NCI-H1092 treated with DMSO at 0.1 percent for 48 hours (cell line): ENCODE measurements at regions not wholly inside any gene's neighbourhood (a gene's known extent, or its start where the extent isn't known, plus 50 kb on each side); places are given as distances from the start of the nearest gene placed in this dataset.
"Not testable (repeated sequence)": the region's sequence is repeated elsewhere in the genome, so short reads cannot be mapped to it uniquely, and the experiment has no call there.

Experiments used
- DNase-seq: peaks from one replicate; lab custom pipeline; 2025; lab: John Stamatoyannopoulos, UW

DNA sequence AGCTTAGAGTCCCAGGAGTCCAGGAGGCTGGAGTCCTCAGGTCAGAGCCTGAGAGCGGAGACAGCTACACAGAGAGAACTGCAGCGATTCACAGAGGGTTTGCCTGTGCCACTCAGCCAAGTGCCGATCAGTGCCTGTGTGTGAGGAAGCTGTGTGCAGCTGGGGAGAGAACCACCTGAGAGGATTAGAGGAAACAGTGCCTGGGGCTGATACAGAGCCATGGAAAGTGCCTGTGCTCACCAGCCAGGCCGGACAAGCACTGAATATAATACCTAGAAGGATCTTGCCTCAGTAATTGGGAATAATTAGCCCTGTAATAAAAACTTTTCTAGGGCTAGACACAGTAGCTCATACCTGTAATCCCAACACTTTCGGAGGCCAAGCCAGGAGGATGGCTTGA, 134.7 kb downstream of the ARHGAP11B start:
- DNase-seq: not testable (repeated sequence)

DNA sequence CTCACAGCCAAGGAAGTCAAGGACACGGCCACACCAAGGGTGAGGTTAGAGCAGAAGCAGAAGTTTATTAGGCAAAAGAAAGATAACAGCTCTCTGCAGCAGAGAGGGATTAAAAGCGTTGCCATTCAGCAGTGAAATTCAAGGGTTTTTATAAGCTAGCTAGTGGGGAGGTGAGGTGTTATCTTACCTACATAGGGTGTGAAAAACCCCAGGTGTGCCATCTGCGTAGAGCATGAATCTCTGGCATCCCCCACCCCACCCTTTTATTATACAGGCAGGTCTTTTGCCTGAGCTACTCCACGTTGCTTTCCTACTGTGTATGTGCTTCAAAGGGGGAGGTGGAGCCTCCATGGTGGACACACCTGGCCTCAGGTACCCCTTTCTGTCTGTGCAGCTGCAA, 135.4 kb downstream of the ARHGAP11B start:
- not testable (repeated sequence) for DNase-seq

DNA sequence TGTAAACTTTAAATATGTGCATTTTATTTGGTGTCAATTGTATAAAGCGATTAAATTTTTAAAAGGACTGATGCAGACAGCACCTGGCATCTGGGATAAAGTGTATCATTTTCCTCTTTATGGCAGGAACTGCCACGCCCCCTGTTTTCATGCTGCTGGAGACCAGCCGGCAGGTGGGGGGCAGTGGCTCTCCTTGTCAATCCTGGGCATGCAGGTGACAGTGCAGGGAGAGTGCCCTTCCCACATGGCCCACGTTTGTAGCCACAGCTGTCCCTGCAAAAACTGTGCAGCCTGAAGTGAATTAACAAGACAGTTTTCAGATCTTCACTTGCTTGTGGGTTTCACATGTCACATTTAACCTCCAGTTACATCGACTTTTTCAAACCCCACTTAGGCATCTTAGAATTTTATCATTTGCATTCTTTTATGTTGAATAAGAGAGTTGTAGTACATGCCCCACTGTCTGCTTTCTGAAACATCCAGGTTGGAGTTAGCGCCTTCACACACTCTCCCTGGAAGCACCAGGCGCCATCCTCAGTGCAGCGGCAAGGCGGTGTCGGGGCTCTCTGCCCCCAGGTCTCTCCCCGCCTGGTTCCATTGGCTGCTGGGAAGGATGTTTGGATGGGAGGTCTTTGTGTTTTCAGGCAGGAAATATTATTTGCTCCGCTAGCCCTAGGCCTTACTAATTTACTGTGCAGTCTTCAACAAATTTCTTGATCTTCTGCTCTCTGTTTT, 134.2 kb upstream of the FAN1 start:
- not testable (repeated sequence) for DNase-seq

DNA sequence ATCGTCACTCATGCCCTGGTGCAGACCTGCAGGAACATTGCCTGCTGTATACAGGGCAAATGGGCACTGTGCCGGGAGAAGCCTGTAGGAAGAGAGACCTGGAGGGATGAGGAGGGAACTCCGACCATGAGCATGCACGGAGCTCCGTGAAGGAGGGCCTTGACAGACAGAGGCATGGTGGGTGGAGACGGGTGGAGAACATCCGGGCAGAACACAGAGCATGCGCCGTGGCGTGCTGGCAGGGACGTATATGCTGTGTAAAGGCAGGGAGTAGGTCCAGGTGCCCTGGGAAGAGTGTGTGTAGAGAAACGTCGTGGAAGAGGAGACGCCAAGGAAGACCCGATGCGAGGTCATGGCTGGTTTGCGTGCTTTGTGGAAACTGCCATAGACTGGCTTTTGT, 133.0 kb upstream of the FAN1 start:
- DNase-seq: no peak

DNA sequence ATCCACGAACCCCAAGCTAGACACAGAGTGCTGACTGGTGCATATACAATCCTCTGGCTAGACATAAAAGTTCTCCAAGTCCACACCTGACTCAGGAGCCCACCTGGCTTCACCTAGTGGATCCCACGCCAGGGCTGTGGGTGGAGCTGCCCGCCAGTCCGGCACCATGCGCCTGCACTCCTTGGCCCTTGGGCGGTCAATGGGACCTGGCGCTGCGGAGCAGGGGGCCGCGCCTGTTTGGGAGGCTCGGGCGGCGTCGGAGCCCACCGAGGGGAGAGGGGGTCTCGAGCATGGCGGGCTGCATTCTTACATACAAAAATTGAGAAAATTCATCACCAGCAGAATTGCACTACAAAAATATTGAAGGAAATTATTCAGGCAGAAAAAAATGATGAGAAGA, 120.7 kb upstream of the FAN1 start:
- no peak for DNase-seq

DNA sequence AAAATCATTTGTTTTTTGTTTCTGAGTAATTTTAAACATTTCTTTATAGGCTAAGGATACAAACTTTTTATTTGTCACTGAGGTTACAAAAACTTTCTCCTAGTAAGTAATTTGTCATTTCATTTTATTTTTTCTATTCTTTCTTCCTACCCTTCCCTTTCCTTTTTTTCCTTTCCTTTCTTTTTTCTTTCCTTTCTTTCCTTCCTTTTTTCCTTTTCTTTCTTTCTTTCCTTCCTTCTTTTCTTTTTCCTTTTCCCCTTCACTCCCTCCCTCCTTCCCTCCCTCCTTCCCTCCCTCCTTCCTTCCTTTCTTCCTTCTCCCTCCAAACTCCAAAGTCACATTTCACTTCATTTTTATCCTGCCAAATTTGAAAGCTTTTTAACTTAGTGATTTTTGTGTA, 115.1 kb upstream of the FAN1 start:
- DNase-seq: no peak

DNA sequence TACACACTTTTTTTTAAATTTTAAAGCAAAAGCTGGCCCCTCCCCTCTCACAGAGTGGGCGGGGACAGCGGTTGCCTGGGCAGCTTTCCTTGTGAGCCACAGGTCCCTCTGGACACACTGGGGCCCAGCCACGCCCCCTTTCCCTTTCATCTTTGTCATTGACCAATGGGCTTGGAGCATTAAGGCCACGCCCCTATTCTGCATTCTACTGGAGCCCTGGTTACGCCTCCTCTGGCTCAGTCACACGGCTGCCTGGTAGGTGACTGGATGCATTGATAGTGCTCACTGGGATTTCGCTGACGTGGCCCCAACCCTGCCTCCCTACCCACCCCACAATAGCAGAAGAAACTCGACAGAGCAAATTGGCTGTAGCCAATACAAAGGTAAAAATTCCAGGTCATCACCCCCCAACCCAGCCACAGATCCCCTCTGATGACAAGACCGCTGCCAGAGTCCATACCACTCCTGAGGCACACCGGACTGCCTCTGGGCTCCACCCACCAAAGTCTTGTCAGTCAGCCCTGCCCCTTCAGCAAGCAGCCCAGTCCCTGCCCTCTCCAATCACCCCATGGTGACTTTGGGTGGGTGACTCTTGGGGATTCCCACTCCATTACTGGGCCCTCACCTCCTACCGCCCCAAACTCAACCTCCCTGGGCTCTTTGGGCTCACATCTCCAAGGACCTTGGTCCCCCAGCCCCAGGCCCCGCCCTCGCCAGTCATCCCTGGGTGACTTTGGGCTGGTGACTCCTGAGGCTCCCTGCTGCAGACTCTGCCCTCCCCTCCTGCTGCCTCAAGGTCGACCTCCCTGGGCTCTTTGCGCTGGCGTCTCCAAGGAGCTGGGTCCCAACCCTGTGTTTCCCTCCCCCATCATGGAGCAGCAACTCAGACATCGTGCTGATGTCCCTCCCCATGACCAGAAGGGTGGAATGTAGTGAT, 112.2 kb upstream of the FAN1 start:
- no peak for DNase-seq

DNA sequence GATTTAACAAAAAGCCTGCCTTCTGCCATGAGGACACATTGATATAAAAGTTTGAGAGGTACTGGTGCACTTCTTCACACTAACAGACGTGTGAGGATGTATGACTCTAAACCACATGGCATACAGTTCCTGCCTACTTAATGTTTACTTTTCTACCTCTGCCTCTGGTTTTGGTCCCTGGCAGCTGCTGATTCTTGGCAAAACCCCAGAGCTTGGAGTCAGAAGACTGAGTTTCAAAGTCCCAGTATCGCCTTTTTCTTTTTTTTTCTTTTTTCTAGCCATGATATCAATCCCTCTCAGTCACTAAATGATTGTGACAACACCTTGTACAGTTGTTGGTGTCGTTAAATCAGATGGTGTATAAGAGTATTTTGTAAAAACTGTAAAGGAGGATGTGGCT, 110.9 kb upstream of the FAN1 start:
- not testable (repeated sequence) for DNase-seq

DNA sequence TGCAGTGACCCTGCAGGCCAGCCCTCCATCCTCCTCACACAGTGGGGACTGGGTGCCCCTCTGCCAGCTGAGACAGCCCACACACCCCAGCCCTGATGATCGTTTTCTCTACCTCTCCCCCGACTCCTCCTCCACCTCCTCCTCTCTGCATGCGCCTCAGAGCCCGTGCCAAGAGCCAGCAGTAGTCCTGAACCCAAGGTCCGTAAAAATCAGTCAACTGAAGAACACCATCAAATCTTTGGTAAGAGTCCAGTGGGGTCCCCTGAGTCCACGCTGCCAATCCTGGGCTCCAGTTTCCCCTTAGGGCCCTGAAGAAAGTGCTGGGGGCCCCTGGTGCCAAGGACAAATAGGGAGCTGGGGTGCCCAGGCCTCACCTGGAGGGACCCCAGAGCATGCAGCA, 109.3 kb upstream of the FAN1 start:
- DNase-seq: no peak

DNA sequence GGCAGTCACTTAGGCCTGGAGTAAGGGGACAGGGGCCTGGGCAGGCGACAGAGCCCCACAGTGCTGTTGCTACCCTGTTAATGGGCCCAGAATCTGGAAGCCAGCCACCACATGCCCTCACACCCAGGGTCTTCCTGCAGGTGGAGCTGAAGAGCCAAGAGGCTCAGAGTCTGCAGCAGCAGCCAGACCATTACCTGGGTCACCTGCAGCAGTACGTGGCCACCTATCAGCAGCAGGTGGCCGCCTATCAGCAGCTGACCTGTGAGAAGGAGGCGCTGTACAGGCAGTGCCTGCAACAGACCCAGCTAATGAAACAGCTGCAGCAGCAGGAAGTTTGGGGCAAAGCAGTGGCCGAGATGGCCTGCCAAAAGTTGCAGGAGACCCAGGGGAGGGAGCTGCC, 104.2 kb upstream of the FAN1 start:
- DNase-seq: not testable (repeated sequence)

DNA sequence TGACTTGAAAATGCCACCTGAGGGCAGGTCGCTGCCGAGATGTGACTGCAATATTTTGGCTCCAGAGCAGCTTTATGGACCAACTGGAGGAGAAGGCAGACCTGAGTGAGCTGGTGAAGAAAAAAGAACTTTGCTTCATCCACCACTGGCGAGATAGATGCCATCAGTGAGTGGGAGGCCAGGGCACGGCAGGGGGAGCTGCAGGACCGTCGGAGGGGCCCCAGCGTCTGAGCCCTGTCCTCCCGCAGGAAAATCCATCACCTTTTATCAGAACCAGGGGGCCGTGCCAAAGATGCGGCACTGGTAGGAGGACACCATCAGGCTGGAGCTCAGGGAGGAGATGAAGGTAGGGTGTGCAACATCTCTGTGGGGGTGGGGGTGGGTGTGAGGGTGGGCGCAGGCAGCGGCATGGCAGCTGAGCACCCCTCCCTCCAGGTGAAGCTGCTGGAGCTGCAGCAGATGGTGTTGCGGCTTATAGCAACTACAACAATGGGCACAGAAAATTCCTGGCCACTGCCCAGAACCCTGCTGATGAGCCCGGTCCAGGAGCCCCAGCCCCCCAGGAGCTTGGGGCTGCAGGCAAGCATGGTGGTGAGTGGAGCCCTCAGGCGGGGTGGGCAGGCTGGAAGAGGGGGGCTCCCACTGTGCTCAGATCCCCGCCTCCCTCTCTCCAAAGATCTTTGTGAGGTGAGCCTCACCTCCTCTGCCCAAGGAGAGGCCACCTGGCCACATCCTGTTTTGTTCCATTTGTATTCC, 102.4 kb upstream of the FAN1 start:
- DNase-seq: peak; percentile 69

DNA sequence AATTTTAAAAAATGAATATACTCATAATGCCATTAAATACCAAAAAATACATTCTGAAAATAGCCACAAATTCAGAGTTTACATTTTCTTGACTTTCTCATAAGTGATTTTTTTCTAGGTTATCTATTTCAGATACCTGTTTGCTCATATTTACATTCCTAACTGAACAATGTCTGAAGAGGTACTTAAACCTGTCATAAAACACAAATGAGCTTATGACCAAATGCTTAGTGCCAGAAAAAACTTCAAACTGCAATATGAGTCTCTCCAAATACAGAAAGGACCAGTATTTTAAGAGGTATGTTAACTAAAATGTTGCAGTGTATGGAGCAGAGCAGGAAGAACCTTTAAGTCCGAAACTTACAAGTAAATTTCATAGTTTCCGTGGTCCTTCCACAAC, 101.7 kb upstream of the FAN1 start:
- DNase-seq: peak; percentile 67

DNA sequence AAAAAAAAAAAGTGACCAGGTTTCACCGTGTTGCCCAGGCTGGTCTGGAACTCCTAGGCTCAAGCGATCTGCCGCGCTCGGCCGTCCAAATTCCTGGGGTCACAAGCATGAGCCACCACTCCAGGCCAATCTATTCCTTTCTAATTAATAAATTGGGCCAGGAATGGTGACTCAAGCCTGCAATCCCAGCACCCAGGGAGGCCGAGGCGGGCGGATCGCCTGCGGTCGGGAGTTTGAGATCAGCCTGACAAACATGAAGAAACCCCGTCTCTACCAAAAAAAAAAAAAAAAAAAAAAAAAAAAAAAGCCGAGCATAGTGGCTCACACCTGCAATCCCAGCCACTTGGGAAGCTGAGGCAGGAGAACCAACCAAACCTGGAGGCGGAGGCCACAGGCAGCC, 100.0 kb upstream of the FAN1 start:
- DNase-seq: not testable (repeated sequence)

DNA sequence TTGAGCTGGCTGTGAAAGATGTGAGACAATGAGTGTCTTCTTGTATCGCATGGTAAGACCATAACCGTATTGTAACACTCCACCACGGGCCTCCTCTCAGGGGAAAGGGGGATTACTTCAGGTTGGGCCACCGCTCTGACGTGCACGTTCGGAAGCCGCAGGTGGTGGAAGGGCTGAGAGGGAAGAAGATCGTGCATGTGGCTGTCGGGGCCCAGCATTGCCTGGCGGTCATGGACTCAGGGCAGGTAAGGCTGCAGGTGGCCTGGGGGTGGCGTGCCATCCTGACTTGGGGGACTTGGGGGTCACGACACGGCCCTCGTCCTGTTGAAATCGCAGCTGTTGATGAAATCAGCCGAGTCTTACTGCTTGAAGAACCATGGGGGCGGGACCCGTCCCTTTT, 87.3 kb upstream of the FAN1 start:
- DNase-seq: no peak

DNA sequence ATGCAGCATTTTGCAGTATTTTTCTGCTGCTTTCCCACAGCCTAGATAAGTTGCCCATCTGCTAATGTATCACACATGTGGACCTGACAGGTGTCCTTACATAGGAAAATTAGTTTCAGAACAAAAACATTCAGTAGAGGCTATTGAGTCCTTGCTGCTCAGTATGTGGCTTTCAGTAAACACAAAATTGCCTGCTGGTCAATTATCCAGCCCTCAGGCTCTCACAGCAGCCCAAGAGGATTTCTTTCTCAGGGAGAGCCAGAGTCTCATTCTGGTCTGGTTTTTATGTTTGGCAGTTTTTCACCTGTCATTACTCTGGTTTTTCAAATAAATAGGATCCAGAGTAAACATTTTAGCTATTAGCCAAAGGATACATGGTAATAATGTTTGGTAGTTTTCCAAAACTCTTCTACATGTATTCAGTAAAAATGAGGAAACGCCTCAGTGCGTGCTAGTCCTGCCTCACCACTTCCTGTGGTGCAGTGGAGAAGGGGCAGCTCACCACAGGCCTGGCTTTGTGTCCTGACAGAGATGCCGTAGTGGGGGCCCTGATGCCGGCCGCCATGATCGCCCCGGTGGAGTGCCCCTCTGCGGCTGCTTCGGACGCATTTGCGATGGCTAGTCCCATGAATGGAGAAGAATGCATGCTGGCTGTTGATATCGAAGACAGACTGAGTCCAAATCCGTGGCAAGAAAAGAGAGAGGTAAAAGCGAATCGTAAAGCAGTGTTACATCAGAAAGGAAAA, 80.5 kb upstream of the FAN1 start:
- DNase-seq: peak; percentile 82

DNA sequence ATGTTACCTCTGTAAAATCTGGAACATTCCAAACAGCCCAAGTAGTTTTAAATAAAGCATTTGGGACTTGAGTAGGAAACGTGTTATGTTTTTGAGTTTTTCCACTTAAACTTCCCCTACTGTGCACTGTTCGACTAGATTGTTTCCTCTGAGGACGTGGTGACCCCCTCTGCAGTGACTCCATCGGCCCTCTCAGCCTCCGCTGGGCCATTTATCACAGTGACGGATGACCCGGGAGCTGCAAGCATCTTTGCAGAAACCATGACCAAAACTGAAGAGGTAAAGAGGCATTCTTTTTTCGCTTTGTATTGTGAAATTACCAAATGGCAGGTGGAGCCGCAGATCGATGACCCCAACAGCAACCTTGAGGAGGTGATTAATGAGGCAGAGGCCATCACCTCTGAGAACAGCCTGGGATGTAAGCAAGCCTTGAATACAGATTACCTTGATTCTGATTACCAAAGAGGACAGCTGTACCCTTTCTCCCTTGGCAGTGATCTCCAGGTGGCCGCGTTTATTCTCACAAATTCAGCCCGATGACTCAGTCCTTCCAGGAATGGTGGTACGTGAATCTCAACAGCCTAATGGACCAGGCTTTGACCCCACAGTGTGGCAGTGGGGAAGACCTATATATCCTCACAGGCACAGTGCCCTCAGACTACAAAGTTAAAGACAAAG, 79.1 kb upstream of the FAN1 start:
- DNase-seq: peak; percentile 17

DNA sequence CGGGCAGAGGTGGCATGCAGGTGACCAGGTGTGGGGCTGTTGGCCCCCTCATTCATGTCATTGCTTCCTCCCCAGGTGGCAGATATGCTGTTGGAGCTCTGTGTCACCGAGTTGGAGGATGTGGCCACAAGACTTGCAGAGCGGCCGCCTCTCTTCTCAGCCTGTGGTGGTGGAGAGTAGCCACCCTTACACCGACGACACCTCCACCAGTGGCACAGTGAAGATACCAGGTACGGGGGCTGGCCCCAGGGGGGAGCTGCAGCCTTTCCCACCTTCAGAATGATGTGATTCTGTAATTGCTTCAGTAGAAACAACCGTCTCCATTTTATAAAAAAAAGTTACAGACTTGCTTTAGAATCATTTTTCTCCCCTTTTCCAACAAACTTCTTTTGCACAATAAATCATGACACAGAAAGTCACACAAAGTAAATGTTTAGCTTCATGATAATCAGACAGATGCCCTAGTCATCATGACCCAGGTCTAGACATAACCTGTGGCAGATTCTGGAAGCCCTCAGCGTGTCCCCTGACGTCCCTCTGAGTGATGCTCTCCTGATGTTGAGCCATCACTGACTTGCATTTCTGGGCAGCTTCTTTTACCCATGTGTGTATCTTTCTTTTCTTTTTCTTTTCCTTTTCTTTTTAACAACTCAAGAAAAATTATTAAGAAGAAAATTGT, 76.0 kb upstream of the FAN1 start:
- no peak for DNase-seq

DNA sequence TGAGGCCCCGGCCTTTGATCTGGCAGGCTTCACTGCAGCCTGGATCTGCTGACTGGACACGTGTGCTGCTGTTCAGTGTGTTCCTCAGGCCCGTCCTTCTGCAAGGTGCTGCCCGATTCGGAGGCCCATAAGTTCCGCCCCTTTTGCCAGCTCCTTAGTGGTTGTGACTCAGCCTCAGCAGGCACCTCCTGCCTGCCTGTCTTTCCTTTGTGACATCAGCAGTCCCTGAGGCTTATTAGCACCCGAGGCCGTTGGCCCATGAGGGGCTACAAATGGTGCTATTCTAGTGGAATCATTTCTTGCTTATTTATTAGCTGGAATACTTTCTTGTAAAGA, 75.4 kb upstream of the FAN1 start:
- not testable (repeated sequence) for DNase-seq

DNA sequence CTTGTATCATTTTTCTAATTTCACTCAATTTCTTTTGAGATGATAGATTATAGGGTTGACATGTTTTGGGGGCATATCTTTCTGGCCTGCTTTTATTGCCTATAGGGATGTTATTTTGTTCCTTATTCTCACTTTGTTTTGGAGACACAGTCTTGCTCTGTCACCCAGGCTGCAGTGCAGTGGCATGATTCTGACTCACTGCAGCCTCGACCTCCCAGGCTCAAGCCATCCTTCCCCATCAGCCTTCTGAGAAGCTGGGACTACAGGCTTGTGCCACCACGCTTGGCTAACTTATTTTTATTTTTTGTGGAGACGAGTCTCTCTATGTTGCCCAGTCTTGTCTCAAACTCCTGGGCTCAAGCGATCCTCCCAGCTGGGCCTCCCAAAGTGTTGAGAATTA, 72.8 kb upstream of the FAN1 start:
- DNase-seq: no peak

DNA sequence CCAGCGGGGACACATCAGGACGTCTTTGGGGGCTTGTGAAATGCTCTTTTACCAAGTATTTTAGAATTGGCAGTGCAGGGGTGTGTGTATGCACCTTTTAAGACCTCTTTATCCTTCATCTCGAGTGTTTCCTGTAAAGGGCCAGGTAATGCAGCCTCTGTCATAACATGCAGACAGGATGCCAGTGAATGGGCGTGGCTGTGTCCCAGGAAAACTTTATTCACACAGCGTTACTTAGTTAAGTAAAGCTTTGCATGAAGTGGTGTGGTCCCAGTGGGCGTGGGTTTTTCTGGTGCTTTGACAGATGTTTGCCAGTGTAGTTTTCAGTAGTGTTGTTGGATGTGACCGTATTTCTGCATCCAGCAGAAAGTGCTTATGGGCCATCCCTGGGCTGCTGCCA, 70.3 kb upstream of the FAN1 start:
- not testable (repeated sequence) for DNase-seq

DNA sequence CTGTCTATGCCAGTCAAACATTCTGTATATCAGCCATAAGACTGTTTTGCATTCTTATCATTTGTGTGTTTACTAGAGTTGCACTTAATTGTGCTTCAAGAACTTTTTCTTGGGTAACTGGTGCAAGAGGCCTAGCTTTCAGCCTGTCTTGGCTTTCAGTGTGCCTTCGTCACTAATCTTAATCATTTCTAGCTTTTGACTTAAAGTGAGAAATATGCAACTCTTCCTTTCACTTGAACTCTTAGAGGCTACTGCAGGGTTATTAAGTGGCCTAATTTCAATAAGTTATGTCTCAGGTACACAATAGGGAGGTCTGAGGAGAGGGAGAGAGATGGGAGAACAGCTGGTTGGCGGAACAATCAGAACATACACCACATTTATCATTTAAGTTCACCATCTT, 62.1 kb upstream of the FAN1 start:
- not testable (repeated sequence) for DNase-seq
